Esophagus squamous epithelium (tissue), 4 donors: ENCODE measurements at regions not wholly inside any gene's neighbourhood (a gene's known extent, or its start where the extent isn't known, plus 50 kb on each side); places are given as distances from the start of the nearest gene placed in this dataset.

Experiments
- POLR2A ChIP-seq, 4 donors: fragments of 450-650 bp; IDR thresholded peaks; one replicate each; pipeline ENCODE4 v1.6.1; 2017; ENCODE audit warnings: antibody characterized with exemption in 4 of 4, mild to moderate bottlenecking in 4 of 4, moderate library complexity in 3 of 4
- TF ChIP-seq, protein P1 (sequence below), 6 experiments: fragments of 450-650 bp in 4 of 6; fragments of 200-600 bp in 2 of 6; sonication (generic) in 2 of 6; IDR thresholded peaks; one replicate each; pipeline ENCODE4 v1.5.1; 2016 to 2019; ENCODE audit warnings: antibody characterized with exemption in 6 of 6, mild to moderate bottlenecking in 4 of 6, moderate library complexity in 4 of 6

DNA sequence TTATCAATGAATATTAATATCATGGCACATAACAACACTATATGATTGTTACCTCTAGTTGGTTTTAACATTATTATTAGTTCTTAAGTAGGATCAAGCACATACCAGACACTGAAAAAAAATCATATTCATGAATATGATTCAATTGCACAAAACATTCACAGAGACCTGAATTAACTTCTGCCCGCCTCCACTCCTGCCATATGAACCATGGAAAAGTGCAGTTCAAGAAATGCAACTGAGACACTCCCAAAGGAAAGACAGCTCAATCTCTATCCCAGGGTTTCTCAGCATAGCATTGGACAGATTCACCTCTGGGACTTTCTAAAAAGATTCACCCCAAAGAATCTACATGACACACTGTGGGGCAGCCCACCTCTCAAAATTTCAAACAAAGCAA lies 103.5 kb upstream of the KCNIP4 start:
- TF ChIP-seq, protein P1, sequence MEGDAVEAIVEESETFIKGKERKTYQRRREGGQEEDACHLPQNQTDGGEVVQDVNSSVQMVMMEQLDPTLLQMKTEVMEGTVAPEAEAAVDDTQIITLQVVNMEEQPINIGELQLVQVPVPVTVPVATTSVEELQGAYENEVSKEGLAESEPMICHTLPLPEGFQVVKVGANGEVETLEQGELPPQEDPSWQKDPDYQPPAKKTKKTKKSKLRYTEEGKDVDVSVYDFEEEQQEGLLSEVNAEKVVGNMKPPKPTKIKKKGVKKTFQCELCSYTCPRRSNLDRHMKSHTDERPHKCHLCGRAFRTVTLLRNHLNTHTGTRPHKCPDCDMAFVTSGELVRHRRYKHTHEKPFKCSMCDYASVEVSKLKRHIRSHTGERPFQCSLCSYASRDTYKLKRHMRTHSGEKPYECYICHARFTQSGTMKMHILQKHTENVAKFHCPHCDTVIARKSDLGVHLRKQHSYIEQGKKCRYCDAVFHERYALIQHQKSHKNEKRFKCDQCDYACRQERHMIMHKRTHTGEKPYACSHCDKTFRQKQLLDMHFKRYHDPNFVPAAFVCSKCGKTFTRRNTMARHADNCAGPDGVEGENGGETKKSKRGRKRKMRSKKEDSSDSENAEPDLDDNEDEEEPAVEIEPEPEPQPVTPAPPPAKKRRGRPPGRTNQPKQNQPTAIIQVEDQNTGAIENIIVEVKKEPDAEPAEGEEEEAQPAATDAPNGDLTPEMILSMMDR (IDR thresholded peaks at IDR 0.05), result no peak
- TF ChIP-seq POLR2A (IDR thresholded peaks at IDR 0.05), result no peak
